HCT116 (cell line): ENCODE measurements at regions not wholly inside any gene's neighbourhood (a gene's known extent, or its start where the extent isn't known, plus 50 kb on each side); places are given as distances from the start of the nearest gene placed in this dataset.

Experiments
- ATAC-seq: fragments of 200-7000 bp; cut with Tn5 transposase; 2 replicates; pipeline ENCODE4 v1.9.1; 2020; ENCODE audit warnings: mild to moderate bottlenecking, moderate library complexity
- BruUV-seq: library from RNA; stranded (reverse); fragments of 400-500 nt; replicated peaks from 2 replicates; lab custom pipeline; 2021; lab: Mats Ljungman, UMichigan
- CTCF ChIA-PET: fragments of 300-600 bp; sonication (Branson Sonifier 250); formaldehyde crosslinking; loops from one replicate; lab custom pipeline; 2021; ENCODE audit warnings: antibody characterized with exemption; lab: Charles Lee
- POLR2A ChIA-PET: fragments of 300-600, 350-600 bp; sonication (Branson Sonifier 250); formaldehyde crosslinking; loops from one replicate; lab custom pipeline; 2021; ENCODE audit warnings: antibody characterized with exemption; lab: Charles Lee
- RAD21 ChIA-PET, 2 experiments: fragments of 300-600 bp; sonication (Branson Sonifier 250); formaldehyde crosslinking; loops; one replicate each; lab custom pipeline; 2023; ENCODE audit warnings: low total read pairs in 2 of 2; ENCODE audit not compliant: uncharacterized antibody in 2 of 2, unreplicated experiment in 2 of 2, low non-redundant PET in 1 of 2; lab: Charles Lee
- DNase-seq: peaks from one replicate; pipeline ENCODE4 v3.0.0-alpha.2; 2010; ENCODE audit warnings: low read depth, low spot score
- H2AFZ ChIP-seq: fragments of 200-600 bp; shearing (Covaris generic), sonication (generic); 2 replicates; pipeline ENCODE4 v1.6.1; 2017; ENCODE audit warnings: low read depth, mixed run types, mixed read lengths, antibody characterized with exemption, low read length; ENCODE audit not compliant: poor library complexity, severe bottlenecking
- H3K27ac ChIP-seq: 2 replicates; pipeline ENCODE4 v1.5.1; 2012; ENCODE audit warnings: low read depth, low read length
- H3K27me3 ChIP-seq: fragments of 200-600 bp; sonication (generic); 2 replicates; pipeline ENCODE4 v1.6.1; 2016; ENCODE audit warnings: mixed run types, low read length, mixed read lengths; ENCODE audit not compliant: insufficient read depth
- H3K36me3 ChIP-seq, 2 experiments: fragments of 200-500 bp in 1 of 2; fragments of 200-600 bp in 1 of 2; sonication (Bioruptor generic) in 1 of 2; sonication (generic) in 1 of 2; 2 replicates each; pipeline versions ENCODE4 v1.5.1 to v1.6.1; 2014 to 2016; ENCODE audit warnings: low read length in 2 of 2, inconsistent platforms in 1 of 2, mixed read lengths in 1 of 2, mixed run types in 1 of 2; ENCODE audit not compliant: insufficient read depth in 2 of 2, control insufficient read depth in 1 of 2
- H3K4me1 ChIP-seq, 2 experiments: fragments of 200-600 bp in 1 of 2; sonication (generic) in 1 of 2; 2 replicates each; pipeline versions ENCODE4 v1.5.1 to v1.6.1; 2012 to 2017; ENCODE audit warnings: low read length in 2 of 2, inconsistent platforms in 1 of 2, mild to moderate bottlenecking in 1 of 2, mixed read lengths in 1 of 2, mixed run types in 1 of 2, moderate library complexity in 1 of 2; ENCODE audit not compliant: insufficient read depth in 2 of 2, control insufficient read depth in 1 of 2
- H3K4me2 ChIP-seq: fragments of 200-600 bp; sonication (generic); 2 replicates; pipeline ENCODE4 v1.6.1; 2017; ENCODE audit warnings: mixed run types, low read length, mixed read lengths
- H3K4me3 ChIP-seq, 2 experiments: fragments of 200-600 bp in 1 of 2; sonication (generic) in 1 of 2; replicated peaks in 1 of 2; 2 replicates each; pipeline ENCODE4 v1.5.1; 2011 to 2016; ENCODE audit warnings: low read length in 2 of 2, control low read depth in 1 of 2, low read depth in 1 of 2, mild to moderate bottlenecking in 1 of 2, mixed read lengths in 1 of 2, mixed run types in 1 of 2
- H3K79me2 ChIP-seq: fragments of 200-600 bp; sonication (generic); 2 replicates; pipeline ENCODE4 v1.6.1; 2017; ENCODE audit warnings: mild to moderate bottlenecking, mixed run types, low read length, moderate library complexity, mixed read lengths; ENCODE audit not compliant: insufficient read depth
- H3K9ac ChIP-seq: fragments of 200-600 bp; sonication (generic); 2 replicates; pipeline ENCODE4 v1.6.1; 2016; ENCODE audit warnings: low read length, mixed read lengths
- H3K9me2 ChIP-seq: fragments of 200-600 bp; sonication (generic), shearing (Covaris generic); 2 replicates; pipeline ENCODE4 v1.6.1; 2017; ENCODE audit warnings: mixed run types, mild to moderate bottlenecking, moderate library complexity; ENCODE audit not compliant: insufficient read depth
- H3K9me3 ChIP-seq, 2 experiments: fragments of 200-500 bp in 1 of 2; fragments of 200-600 bp in 1 of 2; sonication (Bioruptor generic) in 1 of 2; sonication (generic) in 1 of 2; 2 replicates each; pipeline ENCODE4 v1.6.1; 2014 to 2017; ENCODE audit warnings: low read length in 2 of 2, mixed read lengths in 2 of 2, inconsistent platforms in 1 of 2, low read depth in 1 of 2, mild to moderate bottlenecking in 1 of 2, mixed run types in 1 of 2, moderate library complexity in 1 of 2; ENCODE audit not compliant: control insufficient read depth in 1 of 2, insufficient read depth in 1 of 2
- H4K20me1 ChIP-seq: fragments of 200-600 bp; sonication (generic), shearing (Covaris generic); 2 replicates; pipeline ENCODE4 v1.6.1; 2017; ENCODE audit warnings: mixed run types, mild to moderate bottlenecking, moderate library complexity; ENCODE audit not compliant: insufficient read depth
- CEBPB ChIP-seq: IDR thresholded peaks from 2 replicates; pipeline ENCODE4 v1.6.1; 2012; ENCODE audit warnings: low read depth
- POLR2A ChIP-seq: IDR thresholded peaks from 2 replicates; pipeline ENCODE4 v1.7.0; 2011; ENCODE audit warnings: borderline replicate concordance; ENCODE audit not compliant: insufficient read depth, insufficient read length; ENCODE audit errors: extremely low read depth
- REST ChIP-seq: IDR thresholded peaks from 2 replicates; pipeline ENCODE4 v1.6.1; 2012; ENCODE audit warnings: low read depth
- SP1 ChIP-seq: IDR thresholded peaks from 2 replicates; pipeline ENCODE4 v1.6.1; 2012; ENCODE audit warnings: low read depth
- intact Hi-C: fragments of 100-400 bp; cut with micrococcal nuclease; formaldehyde crosslinking; loops from 2 replicates; pipeline ENCODE4 v1.10.0; 2022
- TF ChIP-seq, protein P1 (sequence below), 3 experiments: fragments of 200-600 bp in 1 of 3; sonication (generic) in 1 of 3; IDR thresholded peaks in 2 of 3; conservative IDR thresholded peaks in 1 of 3; 2 replicates each; pipeline ENCODE4 v1.5.1; 2012 to 2017; ENCODE audit warnings: low read depth in 2 of 3, low read length in 2 of 3, antibody characterized with exemption in 1 of 3, borderline replicate concordance in 1 of 3, control low read depth in 1 of 3, mild to moderate bottlenecking in 1 of 3, mixed read lengths in 1 of 3, mixed run types in 1 of 3, moderate library complexity in 1 of 3; ENCODE audit not compliant: insufficient read depth in 1 of 3

DNA sequence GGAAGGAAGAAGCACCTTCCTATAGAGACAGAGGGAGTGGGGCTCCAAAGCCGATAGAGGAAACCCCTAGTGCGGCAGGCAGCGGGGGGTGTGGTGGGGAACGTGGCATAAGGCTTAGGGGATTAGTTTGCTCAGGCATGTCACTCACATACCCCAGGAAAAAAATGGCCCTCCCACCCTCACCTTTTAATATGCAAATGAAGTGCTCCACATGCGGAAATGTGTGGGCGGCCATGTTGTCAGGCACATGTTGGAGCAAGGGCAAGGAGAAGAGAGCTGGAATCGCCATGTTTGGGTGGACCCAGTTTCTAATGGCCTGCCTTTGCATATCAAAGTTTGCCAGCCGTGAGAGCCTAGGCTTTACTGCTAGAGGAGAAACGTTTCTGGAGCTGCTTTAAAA lies 758.8 kb downstream of the NR2F1-AS1 start (continued):
- no peak for TF ChIP-seq REST
- TF ChIP-seq, all 23 proteins: peak for 0

GRCh38 chr5:92809855-92810465 lies 771.1 kb downstream of the NR2F1-AS1 start:
- no peak overlapping the region for H3K4me2 ChIP-seq
- no peak overlapping the region for H3K9ac ChIP-seq
- no peaks in the 10 kb centered on the region for H3K4me1 ChIP-seq
- H2AFZ ChIP-seq = no peak overlapping the region
- no peaks in the 10 kb centered on the region for H3K36me3 ChIP-seq
- H3K9me3 ChIP-seq = no peaks in the 10 kb centered on the region
- ChIA-PET CTCF (no interaction called here), RAD21 (no interaction called here), POLR2A (no interaction called here)
- no peak overlapping the region for H3K4me3 ChIP-seq
- intact Hi-C loops = no loop called here
- H3K9me2 ChIP-seq = no peaks in the 10 kb centered on the region
- no peaks in the 10 kb centered on the region for H4K20me1 ChIP-seq
- TF ChIP-seq, protein P1, sequence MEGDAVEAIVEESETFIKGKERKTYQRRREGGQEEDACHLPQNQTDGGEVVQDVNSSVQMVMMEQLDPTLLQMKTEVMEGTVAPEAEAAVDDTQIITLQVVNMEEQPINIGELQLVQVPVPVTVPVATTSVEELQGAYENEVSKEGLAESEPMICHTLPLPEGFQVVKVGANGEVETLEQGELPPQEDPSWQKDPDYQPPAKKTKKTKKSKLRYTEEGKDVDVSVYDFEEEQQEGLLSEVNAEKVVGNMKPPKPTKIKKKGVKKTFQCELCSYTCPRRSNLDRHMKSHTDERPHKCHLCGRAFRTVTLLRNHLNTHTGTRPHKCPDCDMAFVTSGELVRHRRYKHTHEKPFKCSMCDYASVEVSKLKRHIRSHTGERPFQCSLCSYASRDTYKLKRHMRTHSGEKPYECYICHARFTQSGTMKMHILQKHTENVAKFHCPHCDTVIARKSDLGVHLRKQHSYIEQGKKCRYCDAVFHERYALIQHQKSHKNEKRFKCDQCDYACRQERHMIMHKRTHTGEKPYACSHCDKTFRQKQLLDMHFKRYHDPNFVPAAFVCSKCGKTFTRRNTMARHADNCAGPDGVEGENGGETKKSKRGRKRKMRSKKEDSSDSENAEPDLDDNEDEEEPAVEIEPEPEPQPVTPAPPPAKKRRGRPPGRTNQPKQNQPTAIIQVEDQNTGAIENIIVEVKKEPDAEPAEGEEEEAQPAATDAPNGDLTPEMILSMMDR (IDR thresholded peaks at IDR 0.05 in 2 of 3, conservative IDR thresholded peaks at IDR 0.05 in 1 of 3; ENCODE audit: borderline replicate concordance in 1 of 3, insufficient read depth in 1 of 3, low read depth in 2 of 3, low read length in 2 of 3) = no peak
- no peak for TF ChIP-seq CEBPB
- no peak for TF ChIP-seq SP1
- TF ChIP-seq POLR2A = no peak
- no peak for ATAC-seq
- H3K27me3 ChIP-seq = no peaks in the 10 kb centered on the region
- no peak overlapping the region for H3K27ac ChIP-seq
- H3K79me2 ChIP-seq = no peaks in the 10 kb centered on the region
- BruUV-seq = no TSS peak
- DNase-seq = no peak
